ENCODE measurements at regions not wholly inside any gene's neighbourhood (a gene's known extent, or its start where the extent isn't known, plus 50 kb on each side); places are given as distances from the start of the nearest gene placed in this dataset.

DNA sequence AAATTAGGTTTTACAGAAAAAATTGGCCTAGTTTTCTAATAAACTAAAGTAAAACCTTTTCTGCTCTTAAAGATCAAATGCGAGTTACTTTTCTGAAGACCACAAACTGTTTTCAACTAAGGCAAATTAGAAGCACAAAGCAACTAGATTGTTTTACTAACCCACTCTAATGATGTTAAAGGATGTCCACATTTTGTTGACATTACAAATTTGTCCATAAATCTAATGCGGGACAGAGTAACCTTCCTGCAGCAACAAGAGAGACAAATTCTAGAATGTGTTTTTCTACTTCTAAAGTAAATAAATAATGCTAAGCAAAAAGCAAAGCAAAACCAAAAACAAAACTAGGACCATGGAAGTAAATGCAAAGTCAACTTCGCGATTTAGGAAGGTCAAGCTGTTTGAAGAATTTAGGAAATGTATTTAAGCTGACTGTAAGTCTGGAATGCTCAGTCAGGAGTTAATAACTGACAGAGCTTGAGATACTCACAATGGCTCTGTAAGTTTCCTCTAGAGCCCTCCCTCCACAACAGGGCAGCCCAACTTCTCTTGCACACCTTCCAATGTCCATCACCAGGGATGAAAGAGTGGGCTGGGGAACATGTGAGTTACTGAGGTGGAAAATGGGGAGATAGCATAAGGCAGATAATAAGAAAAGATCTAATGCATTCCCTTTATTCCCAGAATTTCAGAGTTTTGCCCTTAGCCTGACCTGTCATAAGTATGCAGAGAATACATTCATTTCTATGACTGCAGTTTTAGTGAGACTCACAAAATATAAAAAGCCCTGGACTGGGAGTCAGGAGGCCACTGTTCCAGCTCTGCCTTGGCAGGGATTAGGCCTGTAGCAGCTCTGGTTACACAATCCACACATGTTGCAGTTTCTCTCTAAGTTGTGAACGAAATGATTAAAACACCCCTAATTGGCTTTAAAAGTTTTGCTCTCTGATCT is 158.8 kb downstream of the FOXA2 start (continued):
- TF ChIP-seq, protein P1, sequence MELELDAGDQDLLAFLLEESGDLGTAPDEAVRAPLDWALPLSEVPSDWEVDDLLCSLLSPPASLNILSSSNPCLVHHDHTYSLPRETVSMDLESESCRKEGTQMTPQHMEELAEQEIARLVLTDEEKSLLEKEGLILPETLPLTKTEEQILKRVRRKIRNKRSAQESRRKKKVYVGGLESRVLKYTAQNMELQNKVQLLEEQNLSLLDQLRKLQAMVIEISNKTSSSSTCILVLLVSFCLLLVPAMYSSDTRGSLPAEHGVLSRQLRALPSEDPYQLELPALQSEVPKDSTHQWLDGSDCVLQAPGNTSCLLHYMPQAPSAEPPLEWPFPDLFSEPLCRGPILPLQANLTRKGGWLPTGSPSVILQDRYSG (CRISPR knock-in tag; IDR thresholded peaks at IDR 0.05): no peak
- TF ChIP-seq BHLHE40 (IDR thresholded peaks at IDR 0.05; ENCODE audit: low read length) (no peak), PPARG (CRISPR knock-in tag; conservative IDR thresholded peaks at IDR 0.05) (no peak), GTF3A (CRISPR knock-in tag; conservative IDR thresholded peaks at IDR 0.05) (no peak), ZBTB7B (CRISPR knock-in tag; IDR thresholded peaks at IDR 0.05) (peak; percentile 70; the same call in 1 of the 2 replicates), MATR3 (CRISPR knock-in tag; IDR thresholded peaks at IDR 0.05) (no peak), ZSCAN12 (CRISPR knock-in tag; IDR thresholded peaks at IDR 0.05) (no peak), ARNTL (CRISPR knock-in tag; IDR thresholded peaks at IDR 0.05) (no peak), TCF12 (IDR thresholded peaks at IDR 0.05) (no peak), TCF12 (CRISPR knock-in tag; IDR thresholded peaks at IDR 0.05) (no peak), ZFP36 (IDR thresholded peaks at IDR 0.05; ENCODE audit: borderline replicate concordance, low read depth, low read length, partially characterized antibody) (no peak), MAF1 (CRISPR knock-in tag; IDR thresholded peaks at IDR 0.05; ENCODE audit: borderline replicate concordance) (no peak), SIN3B (IDR thresholded peaks at IDR 0.05; ENCODE audit: low read length) (no peak), FOXJ3 (CRISPR knock-in tag; IDR thresholded peaks at IDR 0.05; ENCODE audit: borderline replicate concordance) (no peak; the same call in 1 of the 2 replicates), ZNF382 (CRISPR knock-in tag; IDR thresholded peaks at IDR 0.05; ENCODE audit: borderline replicate concordance) (no peak), ZFP1 (CRISPR knock-in tag; IDR thresholded peaks at IDR 0.05) (peak; percentile 50; the same call in 1 of the 2 replicates), GABPA (IDR thresholded peaks at IDR 0.05; ENCODE audit: low read depth, low read length) (no peak), GABPA (CRISPR knock-in tag; IDR thresholded peaks at IDR 0.05; ENCODE audit: low read depth) (peak; percentile 15; the same call in 1 of the 2 replicates), TSC22D2 (CRISPR knock-in tag; IDR thresholded peaks at IDR 0.05; ENCODE audit: borderline replicate concordance) (no peak)
- TF ChIP-seq, protein P2, sequence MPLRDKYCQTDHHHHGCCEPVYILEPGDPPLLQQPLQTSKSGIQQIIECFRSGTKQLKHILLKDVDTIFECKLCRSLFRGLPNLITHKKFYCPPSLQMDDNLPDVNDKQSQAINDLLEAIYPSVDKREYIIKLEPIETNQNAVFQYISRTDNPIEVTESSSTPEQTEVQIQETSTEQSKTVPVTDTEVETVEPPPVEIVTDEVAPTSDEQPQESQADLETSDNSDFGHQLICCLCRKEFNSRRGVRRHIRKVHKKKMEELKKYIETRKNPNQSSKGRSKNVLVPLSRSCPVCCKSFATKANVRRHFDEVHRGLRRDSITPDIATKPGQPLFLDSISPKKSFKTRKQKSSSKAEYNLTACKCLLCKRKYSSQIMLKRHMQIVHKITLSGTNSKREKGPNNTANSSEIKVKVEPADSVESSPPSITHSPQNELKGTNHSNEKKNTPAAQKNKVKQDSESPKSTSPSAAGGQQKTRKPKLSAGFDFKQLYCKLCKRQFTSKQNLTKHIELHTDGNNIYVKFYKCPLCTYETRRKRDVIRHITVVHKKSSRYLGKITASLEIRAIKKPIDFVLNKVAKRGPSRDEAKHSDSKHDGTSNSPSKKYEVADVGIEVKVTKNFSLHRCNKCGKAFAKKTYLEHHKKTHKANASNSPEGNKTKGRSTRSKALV (CRISPR knock-in tag; IDR thresholded peaks at IDR 0.05): 0 out of 2 replicates have a peak, but pooled peaks have one; percentile 25
- TF ChIP-seq, protein P3, sequence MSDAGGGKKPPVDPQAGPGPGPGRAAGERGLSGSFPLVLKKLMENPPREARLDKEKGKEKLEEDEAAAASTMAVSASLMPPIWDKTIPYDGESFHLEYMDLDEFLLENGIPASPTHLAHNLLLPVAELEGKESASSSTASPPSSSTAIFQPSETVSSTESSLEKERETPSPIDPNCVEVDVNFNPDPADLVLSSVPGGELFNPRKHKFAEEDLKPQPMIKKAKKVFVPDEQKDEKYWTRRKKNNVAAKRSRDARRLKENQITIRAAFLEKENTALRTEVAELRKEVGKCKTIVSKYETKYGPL (CRISPR knock-in tag; IDR thresholded peaks at IDR 0.05): no peak
- TF ChIP-seq, protein P4, sequence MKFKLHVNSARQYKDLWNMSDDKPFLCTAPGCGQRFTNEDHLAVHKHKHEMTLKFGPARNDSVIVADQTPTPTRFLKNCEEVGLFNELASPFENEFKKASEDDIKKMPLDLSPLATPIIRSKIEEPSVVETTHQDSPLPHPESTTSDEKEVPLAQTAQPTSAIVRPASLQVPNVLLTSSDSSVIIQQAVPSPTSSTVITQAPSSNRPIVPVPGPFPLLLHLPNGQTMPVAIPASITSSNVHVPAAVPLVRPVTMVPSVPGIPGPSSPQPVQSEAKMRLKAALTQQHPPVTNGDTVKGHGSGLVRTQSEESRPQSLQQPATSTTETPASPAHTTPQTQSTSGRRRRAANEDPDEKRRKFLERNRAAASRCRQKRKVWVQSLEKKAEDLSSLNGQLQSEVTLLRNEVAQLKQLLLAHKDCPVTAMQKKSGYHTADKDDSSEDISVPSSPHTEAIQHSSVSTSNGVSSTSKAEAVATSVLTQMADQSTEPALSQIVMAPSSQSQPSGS (CRISPR knock-in tag; IDR thresholded peaks at IDR 0.05): 0 out of 2 replicates have a peak, but pooled peaks have one; percentile 19
- TF ChIP-seq, protein P5, sequence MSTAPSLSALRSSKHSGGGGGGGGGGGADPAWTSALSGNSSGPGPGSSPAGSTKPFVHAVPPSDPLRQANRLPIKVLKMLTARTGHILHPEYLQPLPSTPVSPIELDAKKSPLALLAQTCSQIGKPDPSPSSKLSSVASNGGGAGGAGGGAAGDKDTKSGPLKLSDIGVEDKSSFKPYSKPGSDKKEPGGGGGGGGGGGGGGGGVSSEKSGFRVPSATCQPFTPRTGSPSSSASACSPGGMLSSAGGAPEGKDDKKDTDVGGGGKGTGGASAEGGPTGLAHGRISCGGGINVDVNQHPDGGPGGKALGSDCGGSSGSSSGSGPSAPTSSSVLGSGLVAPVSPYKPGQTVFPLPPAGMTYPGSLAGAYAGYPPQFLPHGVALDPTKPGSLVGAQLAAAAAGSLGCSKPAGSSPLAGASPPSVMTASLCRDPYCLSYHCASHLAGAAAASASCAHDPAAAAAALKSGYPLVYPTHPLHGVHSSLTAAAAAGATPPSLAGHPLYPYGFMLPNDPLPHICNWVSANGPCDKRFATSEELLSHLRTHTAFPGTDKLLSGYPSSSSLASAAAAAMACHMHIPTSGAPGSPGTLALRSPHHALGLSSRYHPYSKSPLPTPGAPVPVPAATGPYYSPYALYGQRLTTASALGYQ (CRISPR knock-in tag; IDR thresholded peaks at IDR 0.05): 0 out of 2 replicates have a peak, but pooled peaks have one; percentile 49

Measured in HepG2 (cell line).